ENCODE measurements at regions not wholly inside any gene's neighbourhood (a gene's known extent, or its start where the extent isn't known, plus 50 kb on each side); places are given as distances from the start of the nearest gene placed in this dataset.

DNA sequence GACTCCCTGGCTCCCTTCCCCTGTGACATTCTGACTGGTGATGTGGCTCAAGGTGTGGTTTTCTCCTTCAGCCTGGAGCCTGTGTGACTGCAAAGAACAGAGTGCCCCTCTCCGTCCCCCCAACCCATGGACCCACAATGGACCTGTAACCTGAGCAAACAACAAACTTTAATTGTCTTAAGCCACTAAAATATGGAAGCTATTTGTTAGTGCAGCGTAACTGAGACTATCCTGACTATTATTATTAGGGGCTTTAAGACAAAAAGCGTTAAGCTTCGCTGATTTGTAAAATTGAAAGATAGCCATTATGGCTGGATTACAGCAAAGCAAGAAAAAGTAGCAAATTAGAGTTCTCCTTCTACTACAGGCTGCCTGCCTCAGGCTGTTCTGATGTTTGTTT is 426.9 kb downstream of the STK39 start:
- TF ChIP-seq CTCF (IDR thresholded peaks at IDR 0.05; ENCODE audit: low read depth, low read length, missing input control): no peak
- no peak for TF ChIP-seq HNF4A (conservative IDR thresholded peaks at IDR 0.05)
- TF ChIP-seq TAF1 (conservative IDR thresholded peaks at IDR 0.05): no peak
- no peak for TF ChIP-seq REST (IDR thresholded peaks at IDR 0.05)
- TF ChIP-seq RXRA (IDR thresholded peaks at IDR 0.05): no peak
- TF ChIP-seq NR2F2 (IDR thresholded peaks at IDR 0.05): no peak
- no peak for TF ChIP-seq SP1 (IDR thresholded peaks at IDR 0.05)
- TF ChIP-seq RAD21 (IDR thresholded peaks at IDR 0.05): no peak
- no peak for TF ChIP-seq ATF3 (IDR thresholded peaks at IDR 0.05)
- TF ChIP-seq JUND (IDR thresholded peaks at IDR 0.05): no peak
- no peak for TF ChIP-seq GABPA (IDR thresholded peaks at IDR 0.05 in 1 of 2, conservative IDR thresholded peaks at IDR 0.05 in 1 of 2)
